Mesendoderm (in vitro differentiated cells): ENCODE measurements at regions not wholly inside any gene's neighbourhood (a gene's known extent, or its start where the extent isn't known, plus 50 kb on each side); places are given as distances from the start of the nearest gene placed in this dataset. TPM values are rescaled to one million over a fixed set of nuclear protein-coding genes. Genes with fewer than 3 reads are reported as not detected.
"Not testable (repeated sequence)": the region's sequence is repeated elsewhere in the genome, so short reads cannot be mapped to it uniquely, and the experiment has no call there.

Experiments
- DNase-seq: peaks from one replicate; pipeline ENCODE4 v3.0.0; 2013
- H2AK5ac ChIP-seq: 2 replicates; pipeline ENCODE4 v1.6.1; 2013; ENCODE audit warnings: low read length, inconsistent platforms
- H2BK120ac ChIP-seq: 2 replicates; pipeline ENCODE4 v1.6.1; 2013; ENCODE audit warnings: low read depth, mild to moderate bottlenecking, low read length, moderate library complexity, mixed read lengths
- H2BK15ac ChIP-seq: replicated peaks from 2 replicates; pipeline ENCODE4 v1.6.1; 2013; ENCODE audit warnings: low read depth, mild to moderate bottlenecking, moderate library complexity
- H2BK5ac ChIP-seq: 2 replicates; pipeline ENCODE4 v1.6.1; 2013; ENCODE audit warnings: low read length, inconsistent platforms
- H3K18ac ChIP-seq: 2 replicates; pipeline ENCODE4 v1.6.1; 2013; ENCODE audit warnings: mild to moderate bottlenecking, low read length, mixed read lengths
- H3K23ac ChIP-seq: one replicate; pipeline ENCODE4 v1.6.1; 2013; ENCODE audit warnings: low read length
- H3K27ac ChIP-seq: 2 replicates; pipeline ENCODE4 v1.5.1; 2013; ENCODE audit warnings: low read depth, mild to moderate bottlenecking, inconsistent platforms, low read length, moderate library complexity
- H3K27me3 ChIP-seq: 2 replicates; pipeline ENCODE4 v1.6.1; 2013; ENCODE audit warnings: low read length, control low read depth, mild to moderate bottlenecking, inconsistent platforms; ENCODE audit not compliant: insufficient read depth, poor library complexity
- H3K36me3 ChIP-seq: 2 replicates; pipeline ENCODE4 v1.6.1; 2013; ENCODE audit warnings: low read length, inconsistent platforms; ENCODE audit not compliant: control insufficient read depth, insufficient read depth
- H3K4ac ChIP-seq: one replicate; pipeline ENCODE4 v1.6.1; 2013; ENCODE audit warnings: low read depth, mild to moderate bottlenecking, low read length, moderate library complexity
- H3K4me1 ChIP-seq: 2 replicates; pipeline ENCODE4 v1.6.1; 2013; ENCODE audit warnings: low read depth, low read length, inconsistent platforms; ENCODE audit not compliant: control insufficient read depth
- H3K4me2 ChIP-seq: 2 replicates; pipeline ENCODE4 v1.6.1; 2013; ENCODE audit warnings: low read length
- H3K4me3 ChIP-seq: 2 replicates; pipeline ENCODE4 v1.5.1; 2013; ENCODE audit warnings: mild to moderate bottlenecking, low read length
- H3K56ac ChIP-seq: one replicate; pipeline ENCODE4 v1.6.1; 2013; ENCODE audit warnings: low read length
- H3K79me1 ChIP-seq: 2 replicates; pipeline ENCODE4 v1.6.1; 2013; ENCODE audit warnings: low read length, inconsistent platforms
- H3K79me2 ChIP-seq: 2 replicates; pipeline ENCODE4 v1.6.1; 2013; ENCODE audit warnings: mild to moderate bottlenecking, low read length; ENCODE audit not compliant: control insufficient read depth, insufficient read depth
- H3K9ac ChIP-seq: 2 replicates; pipeline ENCODE4 v1.6.1; 2013; ENCODE audit warnings: low read length, inconsistent platforms
- H4K5ac ChIP-seq: one replicate; pipeline ENCODE4 v1.6.1; 2013; ENCODE audit warnings: low read length
- H4K8ac ChIP-seq: one replicate; pipeline ENCODE4 v1.6.1; 2013; ENCODE audit warnings: low read depth, mild to moderate bottlenecking, control low read depth, low read length, moderate library complexity
- WGBS: extraction: QIAGEN DNeasy Blood & Tissue Kit; methylation state at CpG from one replicate; pipeline ENCODE4 v1.1.7; 2013; ENCODE audit warnings: low lambda C conversion rate, missing lambda C conversion rate; ENCODE audit not compliant: insufficient coverage; ENCODE audit errors: extremely low coverage; 5-methylcytosine and 5-hydroxymethylcytosine counted together
- small RNA-seq: library from polyadenylated mRNA; stranded (forward); fragments of <200 nt; extraction: miRNeasy Mini kit (QIAGEN cat#:217004); gene quantifications from one replicate; pipeline ENCODE3, GENCODE V24; 2013; ENCODE audit not compliant: insufficient read depth

- not testable (repeated sequence) for H3K79me2 ChIP-seq, H3K27me3 ChIP-seq, H3K4me3 ChIP-seq, H3K18ac ChIP-seq, H4K5ac ChIP-seq, H3K23ac ChIP-seq, H3K27ac ChIP-seq, H3K56ac ChIP-seq, H3K79me1 ChIP-seq, H4K8ac ChIP-seq, H3K4me2 ChIP-seq, H2AK5ac ChIP-seq, H3K4me1 ChIP-seq, DNase-seq, H2BK15ac ChIP-seq, H2BK5ac ChIP-seq, H2BK120ac ChIP-seq, H3K36me3 ChIP-seq, H3K9ac ChIP-seq, H3K4ac ChIP-seq
- WGBS, result no CpG with 5 or more reads among the region's 3 CpGs
Measured at GRCh38 chr6:27195547-27195946, 52.0 kb upstream of the PRSS16 start.

Small RNAs in the stretch of these regions (small RNA-seq; reads per million reads assigned to genes)
- gene MIR3143, result 1.4 reads per million
- gene RNU2-62P, result not detected
